Mucosa of rectum (tissue), 2 donors: ENCODE measurements at regions not wholly inside any gene's neighbourhood (a gene's known extent, or its start where the extent isn't known, plus 50 kb on each side); places are given as distances from the start of the nearest gene placed in this dataset.
"Not testable (repeated sequence)": the region's sequence is repeated elsewhere in the genome, so short reads cannot be mapped to it uniquely, and the experiment has no call there.

Experiments used
- H3K27ac ChIP-seq, 2 donors: one replicate each; pipeline ENCODE4 v1.7.0; 2013; ENCODE audit warnings: inconsistent platforms in 2 of 2, low read depth in 2 of 2, low read length in 2 of 2
- H3K27me3 ChIP-seq, 2 donors: one replicate each; pipeline ENCODE4 v1.7.0; 2013; ENCODE audit warnings: low read length in 2 of 2; ENCODE audit not compliant: control insufficient read depth in 2 of 2, insufficient read depth in 2 of 2
- H3K36me3 ChIP-seq, 2 donors: one replicate each; pipeline ENCODE4 v1.7.0; 2013; ENCODE audit warnings: low read length in 2 of 2; ENCODE audit not compliant: control insufficient read depth in 2 of 2, insufficient read depth in 2 of 2
- H3K4me1 ChIP-seq, 2 donors: one replicate each; pipeline ENCODE4 v1.7.0; 2013; ENCODE audit warnings: low read length in 2 of 2, mild to moderate bottlenecking in 1 of 2; ENCODE audit not compliant: control insufficient read depth in 2 of 2, insufficient read depth in 2 of 2
- H3K4me3 ChIP-seq, 2 donors: one replicate each; pipeline ENCODE4 v1.7.0; 2013; ENCODE audit warnings: low read length in 2 of 2
- H3K9ac ChIP-seq, 2 donors: one replicate each; pipeline ENCODE4 v1.7.0; 2013; ENCODE audit warnings: low read length in 2 of 2, low read depth in 1 of 2, mild to moderate bottlenecking in 1 of 2
- H3K9me3 ChIP-seq, 2 donors: one replicate each; pipeline ENCODE4 v1.7.0; 2013; ENCODE audit warnings: low read length in 2 of 2; ENCODE audit not compliant: control insufficient read depth in 2 of 2
- donor health status: healthy.
- donor health status: Normal muscosa, but diverticular disease.

DNA sequence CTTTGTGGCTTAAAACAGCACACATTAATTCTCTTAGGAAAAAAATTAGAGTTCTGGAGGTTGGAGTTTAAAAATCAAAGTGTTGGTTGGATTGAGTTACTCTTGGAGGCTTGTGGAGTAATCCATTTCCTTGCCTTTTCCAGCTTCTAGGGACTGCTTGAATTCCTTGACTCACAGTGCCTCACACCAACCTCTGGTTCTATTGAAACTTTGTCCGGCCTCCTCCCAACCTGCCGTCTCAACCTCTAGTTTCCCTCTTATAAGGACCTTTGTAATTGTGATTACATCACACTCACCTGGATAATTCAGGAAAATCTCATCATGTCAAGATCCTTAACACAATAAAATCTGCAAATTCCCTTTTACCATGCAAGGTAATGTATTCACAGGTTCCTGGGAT, 764.2 kb upstream of the CDH18 start:
- H3K36me3 ChIP-seq, H3K9ac ChIP-seq, H3K27ac ChIP-seq, H3K27me3 ChIP-seq, H3K4me1 ChIP-seq, H3K9me3 ChIP-seq, H3K4me3 ChIP-seq: not testable (repeated sequence)

DNA sequence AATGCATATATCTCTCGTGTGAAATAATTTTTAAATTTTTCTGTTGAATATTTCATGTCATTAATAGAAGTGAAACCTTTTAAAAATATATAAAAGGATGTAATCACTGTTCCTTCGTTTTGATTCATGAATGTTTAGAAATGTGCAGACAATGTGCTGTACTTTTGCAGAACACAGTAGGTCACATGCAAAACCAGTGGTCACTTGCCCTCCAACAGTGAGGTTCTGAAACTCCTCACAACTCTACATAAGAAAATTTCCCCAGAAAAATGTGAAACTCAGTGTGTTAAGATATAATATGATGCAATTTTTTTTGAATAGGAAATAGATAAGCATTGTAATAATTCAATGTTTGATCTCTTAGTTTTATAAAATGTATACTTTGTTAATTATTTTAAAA, 747.7 kb upstream of the CDH18 start:
- not testable (repeated sequence) for H3K36me3 ChIP-seq, H3K9me3 ChIP-seq, H3K27ac ChIP-seq

DNA sequence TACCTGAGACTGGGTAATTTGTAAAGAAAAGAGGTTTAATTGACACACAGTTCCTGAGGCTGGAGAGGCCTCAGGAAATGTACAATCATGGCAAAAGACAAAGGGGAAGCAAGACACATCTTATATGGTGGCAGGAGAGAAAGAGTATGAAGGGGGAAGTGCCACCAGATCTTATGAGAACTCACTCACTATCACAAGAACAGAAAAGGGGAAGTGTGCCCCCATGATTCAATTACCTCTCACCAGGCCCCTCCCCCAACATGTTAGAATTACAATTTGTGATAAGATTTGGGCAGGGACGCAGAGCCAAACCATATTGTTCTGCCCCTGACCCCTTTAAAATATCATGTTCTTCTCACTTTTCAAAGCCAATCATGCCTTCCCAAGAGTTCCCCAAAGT, 744.2 kb upstream of the CDH18 start:
- not testable (repeated sequence) for H3K27ac ChIP-seq, H3K9me3 ChIP-seq, H3K9ac ChIP-seq, H3K27me3 ChIP-seq, H3K4me3 ChIP-seq, H3K36me3 ChIP-seq, H3K4me1 ChIP-seq

More for the DNA sequence above, 747.7 kb upstream of the CDH18 start:
- not testable (repeated sequence) for H3K4me1 ChIP-seq, H3K4me3 ChIP-seq, H3K27me3 ChIP-seq, H3K9ac ChIP-seq

DNA sequence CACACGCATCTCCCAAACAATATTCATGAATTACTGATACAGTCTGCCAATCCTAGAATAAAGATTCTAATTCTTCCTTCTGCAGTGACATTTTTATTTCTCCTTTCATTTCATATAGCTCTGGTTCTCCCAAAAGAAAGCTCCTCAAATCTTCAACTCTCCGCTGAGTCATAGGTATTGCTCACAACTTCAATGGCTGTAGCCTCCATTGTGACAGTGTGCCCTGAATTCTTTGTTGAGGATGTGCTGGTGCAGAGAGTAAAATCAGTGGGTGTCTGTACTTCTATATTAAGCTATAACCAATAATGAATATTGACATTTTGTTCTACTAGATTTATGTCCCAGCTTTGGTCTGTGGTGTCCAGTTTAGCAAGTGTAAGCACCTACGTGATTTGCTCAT, 733.3 kb upstream of the CDH18 start:
- not testable (repeated sequence) for H3K4me1 ChIP-seq, H3K9me3 ChIP-seq, H3K4me3 ChIP-seq, H3K27me3 ChIP-seq, H3K27ac ChIP-seq, H3K36me3 ChIP-seq, H3K9ac ChIP-seq

DNA sequence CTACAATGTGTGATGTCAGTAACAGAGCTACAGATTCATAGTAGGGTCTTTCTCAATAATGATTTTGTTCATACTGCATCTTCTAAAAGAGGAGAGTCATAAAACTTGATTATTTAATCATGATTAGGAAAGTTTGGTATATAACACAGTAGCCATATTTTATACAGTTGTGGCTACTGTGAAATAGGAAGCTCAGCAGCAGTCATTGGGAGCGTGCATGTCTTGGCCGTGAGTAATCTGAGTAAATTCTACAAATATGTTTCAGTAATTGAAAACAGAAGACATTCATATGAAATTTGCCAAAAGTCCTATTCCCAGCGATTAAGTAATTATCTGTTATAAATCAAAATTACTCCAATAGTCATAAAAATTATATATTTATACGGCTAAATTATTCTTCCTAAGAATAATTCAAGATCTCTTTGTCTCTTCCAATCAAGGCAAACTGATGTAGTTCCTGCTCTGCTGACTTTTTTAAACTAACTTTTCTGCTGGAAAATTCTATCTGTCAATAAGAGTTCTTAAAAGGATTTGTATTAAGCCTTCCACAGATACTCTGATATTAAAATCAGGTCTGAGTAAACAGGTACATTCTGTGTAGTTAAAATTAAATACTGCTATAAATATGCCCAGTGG, 723.6 kb upstream of the CDH18 start:
- not testable (repeated sequence) for H3K36me3 ChIP-seq, H3K4me3 ChIP-seq, H3K4me1 ChIP-seq, H3K9ac ChIP-seq, H3K27me3 ChIP-seq, H3K27ac ChIP-seq, H3K9me3 ChIP-seq

DNA sequence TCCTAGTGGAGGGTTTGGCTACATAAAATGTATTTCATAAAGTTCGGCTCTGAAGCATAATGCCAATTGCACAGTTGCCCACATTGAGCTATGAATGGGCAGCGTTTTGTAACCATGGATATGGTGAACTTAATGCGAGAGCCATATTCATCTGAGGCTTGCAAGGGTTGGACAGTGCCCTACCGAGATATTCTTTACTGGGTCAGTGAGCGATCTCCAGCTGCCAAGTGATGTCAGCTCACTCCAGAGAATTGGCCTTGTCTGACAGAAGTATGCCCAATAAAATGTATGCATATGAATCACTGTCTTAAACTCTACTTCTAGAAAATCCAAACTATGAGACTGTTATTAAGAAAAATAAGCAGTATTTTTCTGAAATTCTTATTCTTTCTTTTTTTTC, 719.6 kb upstream of the CDH18 start:
- H3K9ac ChIP-seq, H3K4me1 ChIP-seq, H3K36me3 ChIP-seq, H3K9me3 ChIP-seq, H3K4me3 ChIP-seq, H3K27ac ChIP-seq, H3K27me3 ChIP-seq: not testable (repeated sequence)

DNA sequence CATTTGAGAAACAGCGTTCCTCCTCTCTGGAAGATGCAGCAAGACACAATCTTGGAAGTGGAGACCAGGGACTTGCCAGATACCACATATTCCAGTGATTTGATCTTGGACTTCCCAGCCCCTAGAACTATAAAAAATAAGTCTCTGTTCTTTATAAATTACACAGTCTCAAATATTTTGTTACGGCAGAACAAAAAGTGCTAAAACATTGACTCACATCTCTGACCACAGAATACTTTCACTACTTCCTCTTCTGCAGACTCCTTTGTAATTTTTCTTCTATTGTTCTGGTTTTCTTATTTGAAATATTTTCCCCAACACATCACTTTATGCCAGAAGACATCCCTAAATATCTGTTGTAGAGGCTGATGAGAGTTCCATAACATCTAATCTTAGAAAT, 706.1 kb upstream of the CDH18 start:
- Histone ChIP-seq H3K27me3 (no peaks in the 10 kb centered on the region), H3K4me1 (no peaks in the 10 kb centered on the region)

DNA sequence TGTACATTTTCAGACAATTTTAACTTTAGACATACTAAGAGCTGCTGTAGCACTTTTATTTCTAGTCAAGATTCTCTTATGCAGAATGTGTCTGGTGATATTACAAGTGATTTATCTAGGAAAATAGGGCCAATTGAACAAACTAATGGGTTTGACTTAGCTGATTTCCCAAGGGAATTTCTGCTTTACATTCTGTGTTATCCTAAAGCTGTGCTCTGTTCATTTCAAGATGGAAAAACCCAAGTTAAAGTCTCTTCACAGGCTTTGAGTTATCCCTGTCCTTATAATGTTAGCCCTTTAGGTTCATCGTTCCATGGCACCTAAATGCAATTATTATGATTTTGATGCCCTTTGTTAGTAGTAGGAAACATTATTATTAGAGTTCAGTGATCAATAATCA, 704.9 kb upstream of the CDH18 start:
- Histone ChIP-seq H3K27me3 (no peaks in the 10 kb centered on the region), H3K9me3 (no peaks in the 10 kb centered on the region), H3K4me1 (no peaks in the 10 kb centered on the region), H3K9ac (no peak overlapping the region), H3K4me3 (no peak overlapping the region), H3K36me3 (no peaks in the 10 kb centered on the region), H3K27ac (no peak overlapping the region)

More for the DNA sequence above, 706.1 kb upstream of the CDH18 start:
- no peaks in the 10 kb centered on the region for H3K36me3 ChIP-seq
- H3K9me3 ChIP-seq, result no peaks in the 10 kb centered on the region
- H3K27ac ChIP-seq, result no peak overlapping the region
- H3K9ac ChIP-seq, result no peak overlapping the region
- no peak overlapping the region for H3K4me3 ChIP-seq

DNA sequence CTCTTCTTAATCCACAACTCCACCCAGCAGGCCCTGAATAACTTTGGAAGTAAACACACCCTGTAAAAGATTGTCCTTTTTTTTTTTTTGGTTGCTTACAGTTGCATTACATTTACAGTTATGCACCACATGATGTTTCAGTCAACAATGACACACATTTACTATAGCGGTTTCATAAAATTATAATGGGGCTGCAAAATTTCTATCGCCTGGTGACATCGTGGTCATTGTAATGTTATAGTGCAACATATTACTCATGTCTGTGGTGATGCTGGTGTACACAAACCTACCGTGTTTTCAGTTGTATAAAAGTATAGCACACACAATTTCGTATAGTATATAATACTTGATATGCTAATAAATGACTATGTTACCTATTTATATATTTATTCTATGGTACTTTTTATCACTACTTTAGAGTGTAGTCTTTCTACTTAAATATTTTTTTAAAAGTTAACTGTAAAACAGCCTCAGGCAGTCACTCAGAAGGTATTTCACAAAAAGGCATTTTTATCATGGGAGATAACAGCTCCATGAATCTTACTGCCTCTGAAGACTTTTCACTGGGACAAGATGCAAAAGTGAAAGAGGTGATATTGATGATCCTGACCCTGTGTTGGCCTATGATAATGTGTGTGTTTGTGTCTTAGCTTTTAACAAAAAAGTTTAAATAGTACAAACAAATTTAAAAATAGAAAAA, 695.4 kb upstream of the CDH18 start:
- Histone ChIP-seq H3K36me3 (no peaks in the 10 kb centered on the region), H3K4me1 (no peaks in the 10 kb centered on the region), H3K9ac (no peak overlapping the region), H3K27me3 (no peaks in the 10 kb centered on the region), H3K4me3 (no peak overlapping the region), H3K9me3 (peaks cover 0 to 5% of the 10 kb centered on the region in 2 donors), H3K27ac (no peak overlapping the region)

DNA sequence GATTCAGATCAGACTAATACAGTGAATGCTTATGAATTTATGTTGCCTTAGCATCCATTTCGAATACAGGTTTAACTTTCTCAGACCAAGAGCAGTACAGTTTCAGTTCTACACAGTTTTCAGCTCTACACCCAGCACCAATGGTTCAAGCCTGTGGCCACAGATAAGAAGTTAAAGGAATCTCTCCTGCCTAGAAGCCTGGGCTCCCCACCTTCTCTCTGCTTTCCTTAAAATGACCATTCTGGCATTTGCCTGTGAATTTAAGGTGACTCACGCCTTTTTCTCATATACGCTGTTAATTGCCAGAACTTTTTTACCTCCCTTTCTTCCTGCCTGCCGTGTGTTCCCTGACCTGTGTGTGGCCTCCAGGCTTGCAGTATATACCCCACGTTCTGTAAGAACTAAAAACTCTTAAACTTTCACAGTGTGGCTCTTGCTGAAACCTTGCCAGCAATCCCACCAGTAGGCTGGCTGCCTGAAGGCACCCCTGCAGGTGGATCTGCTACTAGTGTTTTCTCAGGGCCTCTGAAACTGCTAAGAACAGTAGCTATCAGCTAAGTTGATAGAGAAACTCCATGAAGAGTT, 692.8 kb upstream of the CDH18 start:
- Histone ChIP-seq H3K4me1 (no peaks in the 10 kb centered on the region), H3K36me3 (no peaks in the 10 kb centered on the region), H3K27me3 (no peaks in the 10 kb centered on the region), H3K9ac (no peak overlapping the region), H3K4me3 (no peak overlapping the region), H3K27ac (no peak overlapping the region), H3K9me3 (peaks cover 5% of the 10 kb centered on the region in 2 donors)
